ENCODE measurements at regions not wholly inside any gene's neighbourhood (a gene's known extent, or its start where the extent isn't known, plus 50 kb on each side); places are given as distances from the start of the nearest gene placed in this dataset.

DNA sequence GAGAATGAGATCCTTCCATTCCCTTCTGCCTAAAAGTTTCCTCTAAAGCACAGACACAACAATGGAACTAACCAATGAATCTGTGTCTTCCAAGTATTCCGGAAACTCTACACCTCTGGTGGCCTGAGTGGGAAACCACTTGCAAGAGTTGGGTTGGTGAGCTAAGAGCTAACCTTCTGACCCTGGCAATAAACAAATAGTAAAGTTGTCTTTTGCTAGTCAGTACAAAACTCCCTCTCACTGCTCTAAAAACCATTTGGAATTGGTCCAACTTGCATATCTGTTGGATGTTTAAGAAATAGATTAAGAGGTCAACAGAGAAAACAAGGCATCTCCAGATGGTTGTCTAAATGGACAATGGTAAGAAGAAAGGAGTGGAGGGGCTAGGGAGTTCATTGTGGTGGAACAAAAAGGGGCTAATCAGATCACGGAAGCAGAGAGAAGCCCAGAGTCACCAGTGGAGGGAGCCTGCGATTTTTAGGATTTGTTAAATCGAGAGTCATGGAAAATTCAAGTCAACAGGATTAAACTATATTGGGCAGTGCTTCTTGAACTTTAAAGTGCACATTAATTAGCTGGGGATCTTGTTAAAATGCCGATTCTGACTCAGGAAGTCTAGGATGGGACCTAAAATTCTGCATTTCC, 192.3 kb downstream of the EVX1 start:
- Histone ChIP-seq H3K79me2 (ENCODE audit: control insufficient read depth, low read length) (no peaks in the 10 kb centered on the region), H3K27ac (ENCODE audit: low read depth, low read length) (no peak overlapping the region), H3K4me2 (ENCODE audit: low read length) (no peak overlapping the region), H3K4me1 (ENCODE audit: control insufficient read depth, low read length) (peaks cover 10% of the 10 kb centered on the region), H3K4me3 (ENCODE audit: low read length) (no peak overlapping the region), H3K9me2 (replicated peaks; ENCODE audit: control insufficient read depth, low read length) (no peaks in the 10 kb centered on the region), H3K27me3 (ENCODE audit: control insufficient read depth, low read length) (peaks cover 12% of the 10 kb centered on the region), H4K20me1 (ENCODE audit: control insufficient read depth, insufficient read depth, low read depth, low read length) (no peaks in the 10 kb centered on the region), H3K9me3 (ENCODE audit: control insufficient read depth, insufficient read depth, low read length) (no peaks in the 10 kb centered on the region), H3F3A (ENCODE audit: control insufficient read depth, insufficient read depth) (no peaks in the 10 kb centered on the region), H3K36me3 (ENCODE audit: control insufficient read depth, low read length) (no peaks in the 10 kb centered on the region)
- TF ChIP-seq, protein P1, sequence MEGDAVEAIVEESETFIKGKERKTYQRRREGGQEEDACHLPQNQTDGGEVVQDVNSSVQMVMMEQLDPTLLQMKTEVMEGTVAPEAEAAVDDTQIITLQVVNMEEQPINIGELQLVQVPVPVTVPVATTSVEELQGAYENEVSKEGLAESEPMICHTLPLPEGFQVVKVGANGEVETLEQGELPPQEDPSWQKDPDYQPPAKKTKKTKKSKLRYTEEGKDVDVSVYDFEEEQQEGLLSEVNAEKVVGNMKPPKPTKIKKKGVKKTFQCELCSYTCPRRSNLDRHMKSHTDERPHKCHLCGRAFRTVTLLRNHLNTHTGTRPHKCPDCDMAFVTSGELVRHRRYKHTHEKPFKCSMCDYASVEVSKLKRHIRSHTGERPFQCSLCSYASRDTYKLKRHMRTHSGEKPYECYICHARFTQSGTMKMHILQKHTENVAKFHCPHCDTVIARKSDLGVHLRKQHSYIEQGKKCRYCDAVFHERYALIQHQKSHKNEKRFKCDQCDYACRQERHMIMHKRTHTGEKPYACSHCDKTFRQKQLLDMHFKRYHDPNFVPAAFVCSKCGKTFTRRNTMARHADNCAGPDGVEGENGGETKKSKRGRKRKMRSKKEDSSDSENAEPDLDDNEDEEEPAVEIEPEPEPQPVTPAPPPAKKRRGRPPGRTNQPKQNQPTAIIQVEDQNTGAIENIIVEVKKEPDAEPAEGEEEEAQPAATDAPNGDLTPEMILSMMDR (IDR thresholded peaks at IDR 0.05; ENCODE audit: low read depth, low read length, poor library complexity, severe bottlenecking): no peak
- TF ChIP-seq EZH2phosphoT487 (IDR thresholded peaks at IDR 0.05; ENCODE audit: borderline replicate concordance, low read length): no peak

DNA sequence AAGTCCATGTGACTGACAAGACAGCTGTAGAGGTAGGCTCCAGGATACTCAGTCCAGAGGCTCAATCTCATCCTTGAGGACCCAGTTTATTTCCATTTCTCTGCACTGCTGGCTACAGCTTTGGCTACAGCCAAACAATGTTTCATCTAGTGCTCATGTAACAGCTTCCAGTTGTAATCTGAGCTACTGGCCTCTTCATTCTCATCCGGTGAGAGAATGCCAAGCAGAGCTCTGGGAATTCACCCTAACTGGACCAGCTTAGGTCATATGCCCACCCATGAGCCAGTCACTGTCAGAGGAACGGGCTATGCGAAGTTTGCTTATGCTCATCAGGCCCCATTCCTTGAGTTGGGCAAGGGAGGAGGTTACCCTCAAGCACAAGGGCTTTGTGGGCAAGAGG, 192.9 kb downstream of the EVX1 start:
- Histone ChIP-seq H3K79me2 (ENCODE audit: control insufficient read depth, low read length) (no peaks in the 10 kb centered on the region), H3K4me2 (ENCODE audit: low read length) (no peak overlapping the region)

DNA sequence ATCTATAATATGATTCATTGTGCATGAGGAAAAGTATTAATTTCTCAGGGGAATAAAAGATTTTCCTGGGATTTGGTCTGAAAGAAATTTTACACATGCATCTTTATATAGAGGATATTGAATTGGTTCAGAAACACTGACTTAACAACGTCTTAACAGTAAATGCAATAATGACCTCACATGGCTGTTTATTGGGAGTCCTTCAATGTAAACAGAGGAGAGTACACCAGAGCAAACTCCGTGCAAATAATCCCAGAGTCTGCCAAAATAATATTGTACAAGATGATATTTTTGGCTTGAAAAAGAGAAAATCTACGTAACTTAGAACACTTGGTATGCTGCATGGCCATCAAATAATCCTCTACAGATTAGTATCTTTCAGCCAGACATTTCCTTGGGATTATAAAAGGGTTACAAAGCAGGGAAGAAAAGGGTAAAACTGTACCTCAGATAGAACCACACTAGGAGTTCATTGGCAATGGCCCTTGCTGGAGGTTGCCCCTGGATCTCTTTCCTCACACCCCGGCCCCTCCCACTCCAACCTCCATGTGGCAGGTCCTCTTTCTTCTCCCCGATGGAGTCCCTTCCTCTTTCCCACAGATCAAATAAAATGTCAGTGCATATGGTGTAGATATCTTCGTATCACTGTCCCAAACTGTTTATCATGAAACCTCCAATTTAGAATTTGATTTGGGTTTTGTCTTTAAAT, 196.4 kb downstream of the EVX1 start:
- Histone ChIP-seq H3K9me3 (ENCODE audit: control insufficient read depth, insufficient read depth, low read length) (no peaks in the 10 kb centered on the region), H3F3A (ENCODE audit: control insufficient read depth, insufficient read depth) (no peaks in the 10 kb centered on the region), H3K4me2 (ENCODE audit: low read length) (no peak overlapping the region), H3K4me1 (ENCODE audit: control insufficient read depth, low read length) (no peaks in the 10 kb centered on the region), H3K27me3 (ENCODE audit: control insufficient read depth, low read length) (peaks cover 22% of the 10 kb centered on the region), H3K36me3 (ENCODE audit: control insufficient read depth, low read length) (no peaks in the 10 kb centered on the region), H3K9me2 (replicated peaks; ENCODE audit: control insufficient read depth, low read length) (no peaks in the 10 kb centered on the region), H3K4me3 (ENCODE audit: low read length) (no peak overlapping the region), H4K20me1 (ENCODE audit: control insufficient read depth, insufficient read depth, low read depth, low read length) (no peaks in the 10 kb centered on the region), H3K79me2 (ENCODE audit: control insufficient read depth, low read length) (no peaks in the 10 kb centered on the region), H3K27ac (ENCODE audit: low read depth, low read length) (no peak overlapping the region)
- TF ChIP-seq EZH2phosphoT487 (IDR thresholded peaks at IDR 0.05; ENCODE audit: borderline replicate concordance, low read length): no peak
- TF ChIP-seq, protein P1 (IDR thresholded peaks at IDR 0.05; ENCODE audit: low read depth, low read length, poor library complexity, severe bottlenecking): no peak

More for the DNA sequence above, 192.9 kb downstream of the EVX1 start:
- Histone ChIP-seq H3F3A (ENCODE audit: control insufficient read depth, insufficient read depth) (no peaks in the 10 kb centered on the region), H3K9me2 (replicated peaks; ENCODE audit: control insufficient read depth, low read length) (no peaks in the 10 kb centered on the region), H4K20me1 (ENCODE audit: control insufficient read depth, insufficient read depth, low read depth, low read length) (no peaks in the 10 kb centered on the region), H3K27ac (ENCODE audit: low read depth, low read length) (no peak overlapping the region), H3K9me3 (ENCODE audit: control insufficient read depth, insufficient read depth, low read length) (no peaks in the 10 kb centered on the region), H3K4me1 (ENCODE audit: control insufficient read depth, low read length) (peaks cover 5% of the 10 kb centered on the region; the same call in 1 of the 2 replicates), H3K36me3 (ENCODE audit: control insufficient read depth, low read length) (no peaks in the 10 kb centered on the region), H3K27me3 (ENCODE audit: control insufficient read depth, low read length) (peaks cover 12% of the 10 kb centered on the region), H3K4me3 (ENCODE audit: low read length) (no peak overlapping the region)
- TF ChIP-seq, protein P1 (IDR thresholded peaks at IDR 0.05; ENCODE audit: low read depth, low read length, poor library complexity, severe bottlenecking): no peak
- no peak for TF ChIP-seq EZH2phosphoT487 (IDR thresholded peaks at IDR 0.05; ENCODE audit: borderline replicate concordance, low read length)
